Left ventricle myocardium inferior (tissue), 1 donor: ENCODE measurements at regions not wholly inside any gene's neighbourhood (a gene's known extent, or its start where the extent isn't known, plus 50 kb on each side); places are given as distances from the start of the nearest gene placed in this dataset.

Experiments used
- DNase-seq: peaks from one replicate; pipeline ENCODE4 v3.0.0-alpha.2; 2020
- H3K27ac ChIP-seq: fragments of 200-600 bp; replicated peaks from 2 replicates; pipeline ENCODE4 v1.8.0; 2021
- H3K27me3 ChIP-seq: fragments of 200-600 bp; 2 replicates; pipeline ENCODE4 v1.8.0; 2021; ENCODE audit warnings: low read depth
- H3K36me3 ChIP-seq: fragments of 200-600 bp; 2 replicates; pipeline ENCODE4 v1.8.0; 2021
- H3K4me1 ChIP-seq: fragments of 200-600 bp; 2 replicates; pipeline ENCODE4 v1.8.0; 2021
- H3K4me3 ChIP-seq: fragments of 200-600 bp; 2 replicates; pipeline ENCODE4 v1.8.0; 2021; ENCODE audit warnings: mild to moderate bottlenecking, moderate library complexity
- H3K9me3 ChIP-seq: fragments of 200-600 bp; replicated peaks from 2 replicates; pipeline ENCODE4 v1.8.0; 2021
- CTCF ChIP-seq: fragments of 200-600 bp; IDR thresholded peaks from 2 replicates; pipeline ENCODE4 v1.8.0; 2021; ENCODE audit warnings: antibody characterized with exemption, mild to moderate bottlenecking, borderline replicate concordance
- intact Hi-C: fragments of 100-400 bp; cut with micrococcal nuclease; formaldehyde crosslinking; loops from one replicate; pipeline ENCODE4 v1.11.0; 2022
- donor health status: DM: no; HTN: yes; CAD: no; lungs with severe emphysema.

GRCh38 chr6:21905531-21905930, 312.0 kb downstream of the SOX4 start:
- Histone ChIP-seq H3K4me1 (no peaks in the 10 kb centered on the region), H3K4me3 (no peak overlapping the region), H3K36me3 (no peaks in the 10 kb centered on the region), H3K27me3 (no peaks in the 10 kb centered on the region), H3K9me3 (no peaks in the 10 kb centered on the region), H3K27ac (no peak overlapping the region)
- TF ChIP-seq CTCF: no peak
- DNase-seq: no peak
- intact Hi-C loops: no loop called here

- Histone ChIP-seq H3K27me3 (no peaks in the 10 kb centered on the region), H3K36me3 (no peaks in the 10 kb centered on the region), H3K27ac (no peak overlapping the region), H3K4me3 (no peak overlapping the region), H3K4me1 (no peaks in the 10 kb centered on the region), H3K9me3 (no peaks in the 10 kb centered on the region)
- no peak for DNase-seq
- no peak for TF ChIP-seq CTCF
- intact Hi-C loops: no loop called here
These were observed 313.3 kb downstream of the SOX4 start for GRCh38 chr6:21906826-21907225.

- no peak overlapping the region for H3K4me3 ChIP-seq
- no peaks in the 10 kb centered on the region for H3K9me3 ChIP-seq
- no peak for TF ChIP-seq CTCF
- H3K27me3 ChIP-seq: no peaks in the 10 kb centered on the region
- H3K36me3 ChIP-seq: no peaks in the 10 kb centered on the region
- DNase-seq: no peak
- intact Hi-C loops: no loop called here
- no peak overlapping the region for H3K27ac ChIP-seq
- no peaks in the 10 kb centered on the region for H3K4me1 ChIP-seq
These were observed 313.7 kb downstream of the SOX4 start for GRCh38 chr6:21907291-21907690.

- no peak for TF ChIP-seq CTCF
- Histone ChIP-seq H3K27ac (no peak overlapping the region), H3K27me3 (no peaks in the 10 kb centered on the region), H3K36me3 (no peaks in the 10 kb centered on the region), H3K4me3 (no peak overlapping the region), H3K9me3 (no peaks in the 10 kb centered on the region), H3K4me1 (no peaks in the 10 kb centered on the region)
- DNase-seq: no peak
- intact Hi-C loops: no loop called here
These were observed 314.8 kb downstream of the SOX4 start for GRCh38 chr6:21908161-21908848.

- no peaks in the 10 kb centered on the region for H3K9me3 ChIP-seq
- no peaks in the 10 kb centered on the region for H3K36me3 ChIP-seq
- H3K4me3 ChIP-seq: no peak overlapping the region
- no peaks in the 10 kb centered on the region for H3K27me3 ChIP-seq
- intact Hi-C loops: no loop called here
- TF ChIP-seq CTCF: no peak
- no peak for DNase-seq
- H3K4me1 ChIP-seq: peaks cover 3% of the 10 kb centered on the region
- no peak overlapping the region for H3K27ac ChIP-seq
These were observed 315.8 kb downstream of the SOX4 start for GRCh38 chr6:21909321-21909720.

- no peak for TF ChIP-seq CTCF
- no peak for DNase-seq
- H3K36me3 ChIP-seq: no peaks in the 10 kb centered on the region
- H3K4me1 ChIP-seq: peaks cover 13% of the 10 kb centered on the region
- intact Hi-C loops: no loop called here
- no peak overlapping the region for H3K4me3 ChIP-seq
- no peak overlapping the region for H3K27ac ChIP-seq
- no peaks in the 10 kb centered on the region for H3K9me3 ChIP-seq
- no peaks in the 10 kb centered on the region for H3K27me3 ChIP-seq
These were observed 317.7 kb downstream of the SOX4 start for GRCh38 chr6:21911208-21911607.
